Epithelial cell of esophagus (primary cell): ENCODE measurements at regions not wholly inside any gene's neighbourhood (a gene's known extent, or its start where the extent isn't known, plus 50 kb on each side); places are given as distances from the start of the nearest gene placed in this dataset.
A peak's percentile ranks its signal among the peaks of the same experiment; 100 is the strongest.

Experiments used
- DNase-seq: peaks from one replicate; pipeline ENCODE4 v3.0.0; 2010; ENCODE audit warnings: low read depth
- H3K4me3 ChIP-seq: 2 replicates; pipeline ENCODE4 v1.5.1; 2011; ENCODE audit warnings: mild to moderate bottlenecking, low read length, control low read depth
- TF ChIP-seq, protein P1 (sequence below): IDR thresholded peaks from 2 replicates; pipeline ENCODE4 v1.5.1; 2011; ENCODE audit warnings: low read depth, mild to moderate bottlenecking, low read length, control low read depth, inconsistent platforms; ENCODE audit not compliant: insufficient read depth; ENCODE audit errors: missing control alignments

DNA sequence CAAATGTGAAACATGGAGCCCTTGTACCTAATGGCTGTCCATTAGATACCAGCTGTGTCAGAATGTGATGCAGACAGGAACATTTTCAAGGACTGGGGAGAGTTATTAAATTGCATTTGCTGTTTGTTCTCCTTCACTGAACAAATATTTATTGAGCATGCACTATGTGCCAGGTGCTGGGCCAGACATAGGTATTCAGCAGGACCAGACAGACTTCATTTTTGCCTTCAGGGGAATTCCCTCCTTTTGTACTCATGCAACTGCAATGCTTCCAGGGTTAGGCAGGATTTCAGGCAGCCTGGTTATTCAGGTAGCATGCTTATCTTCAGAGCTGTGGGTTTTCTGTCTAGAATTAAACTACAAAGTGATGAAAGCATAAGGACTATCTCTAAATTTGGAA, 64.2 kb upstream of the SMYD2 start:
- TF ChIP-seq, protein P1, sequence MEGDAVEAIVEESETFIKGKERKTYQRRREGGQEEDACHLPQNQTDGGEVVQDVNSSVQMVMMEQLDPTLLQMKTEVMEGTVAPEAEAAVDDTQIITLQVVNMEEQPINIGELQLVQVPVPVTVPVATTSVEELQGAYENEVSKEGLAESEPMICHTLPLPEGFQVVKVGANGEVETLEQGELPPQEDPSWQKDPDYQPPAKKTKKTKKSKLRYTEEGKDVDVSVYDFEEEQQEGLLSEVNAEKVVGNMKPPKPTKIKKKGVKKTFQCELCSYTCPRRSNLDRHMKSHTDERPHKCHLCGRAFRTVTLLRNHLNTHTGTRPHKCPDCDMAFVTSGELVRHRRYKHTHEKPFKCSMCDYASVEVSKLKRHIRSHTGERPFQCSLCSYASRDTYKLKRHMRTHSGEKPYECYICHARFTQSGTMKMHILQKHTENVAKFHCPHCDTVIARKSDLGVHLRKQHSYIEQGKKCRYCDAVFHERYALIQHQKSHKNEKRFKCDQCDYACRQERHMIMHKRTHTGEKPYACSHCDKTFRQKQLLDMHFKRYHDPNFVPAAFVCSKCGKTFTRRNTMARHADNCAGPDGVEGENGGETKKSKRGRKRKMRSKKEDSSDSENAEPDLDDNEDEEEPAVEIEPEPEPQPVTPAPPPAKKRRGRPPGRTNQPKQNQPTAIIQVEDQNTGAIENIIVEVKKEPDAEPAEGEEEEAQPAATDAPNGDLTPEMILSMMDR: no peak
- DNase-seq: peak; percentile 96
- H3K4me3 ChIP-seq: no peak overlapping the region

DNA sequence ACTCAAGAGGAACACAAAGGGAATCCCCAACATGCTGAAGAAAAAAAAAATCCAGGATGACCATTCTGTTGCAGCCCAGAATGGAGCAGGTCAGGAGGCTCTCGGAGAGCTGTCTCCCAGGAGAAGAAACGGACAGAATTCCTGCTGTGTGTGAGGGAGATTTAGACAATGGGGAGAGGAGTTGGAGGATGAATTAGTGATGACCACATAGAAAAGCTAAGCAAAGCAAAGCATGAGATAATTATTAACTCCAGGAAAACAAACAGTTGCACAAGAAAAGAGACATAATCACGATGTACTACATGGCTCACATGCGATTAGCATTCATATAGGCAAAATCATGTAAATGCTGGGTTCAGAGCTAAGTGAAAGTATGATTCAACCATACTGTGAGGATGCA, 61.1 kb upstream of the SMYD2 start:
- TF ChIP-seq, protein P1: no peak
- DNase-seq: no peak
- no peak overlapping the region for H3K4me3 ChIP-seq

DNA sequence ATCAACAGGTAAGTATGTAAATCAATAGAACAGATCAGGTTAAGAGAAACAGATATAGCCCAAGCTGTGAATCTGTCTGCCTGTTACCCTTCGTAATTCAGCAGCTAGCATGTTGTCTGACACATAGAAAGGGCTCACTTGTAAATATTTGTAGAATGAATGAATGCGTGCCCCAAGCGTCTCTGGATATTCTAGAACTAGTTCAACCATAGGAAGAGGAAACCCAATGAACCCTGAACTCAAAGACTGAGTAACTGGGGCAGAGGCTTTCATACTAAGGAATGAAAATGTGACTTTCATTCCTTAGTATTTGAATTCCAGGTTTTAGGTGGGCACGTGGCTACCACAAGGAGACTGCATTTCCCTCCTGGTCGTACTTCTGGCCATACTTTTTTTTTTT, 60.1 kb upstream of the SMYD2 start:
- no peak overlapping the region for H3K4me3 ChIP-seq
- no peak for DNase-seq
- TF ChIP-seq, protein P1: no peak

DNA sequence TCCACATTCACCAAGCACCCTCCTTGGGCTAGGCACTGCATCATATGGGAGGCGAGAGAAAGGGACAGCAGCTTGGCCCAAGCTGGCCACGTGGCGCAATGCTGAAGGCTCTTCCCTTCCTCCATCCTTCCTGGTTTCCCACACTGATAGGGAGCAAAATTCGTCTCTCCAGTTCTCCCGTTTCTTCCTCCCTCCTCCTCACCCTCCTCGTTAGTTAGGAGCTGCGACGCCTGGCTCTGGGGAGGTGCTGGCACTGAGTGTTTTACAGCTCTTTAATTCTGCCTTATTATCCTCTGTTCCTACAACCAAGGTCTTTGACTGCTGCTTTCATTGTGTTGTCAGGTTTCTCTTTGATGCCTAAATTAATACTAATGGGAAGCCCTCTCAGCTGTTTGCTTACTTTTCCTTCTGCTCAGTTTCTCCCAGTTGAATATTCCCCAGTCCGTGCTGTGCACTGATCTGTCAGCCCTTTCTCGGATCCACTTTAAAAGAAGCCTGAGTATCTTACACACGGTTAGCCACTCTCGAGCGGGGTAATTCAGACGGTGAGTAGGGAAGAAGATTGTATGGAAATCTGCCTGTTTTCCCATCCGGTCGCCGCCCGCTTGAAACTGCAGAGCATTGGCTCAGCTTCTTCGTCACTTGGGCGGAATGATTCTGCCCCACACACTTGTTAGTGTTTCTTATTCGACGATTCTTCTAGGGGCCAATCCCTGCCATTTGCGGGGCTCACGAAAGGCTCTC, 56.2 kb upstream of the SMYD2 start:
- peak; percentile 29 for DNase-seq
- TF ChIP-seq, protein P1: no peak
- peak overlapping the region; percentile 0 for H3K4me3 ChIP-seq

DNA sequence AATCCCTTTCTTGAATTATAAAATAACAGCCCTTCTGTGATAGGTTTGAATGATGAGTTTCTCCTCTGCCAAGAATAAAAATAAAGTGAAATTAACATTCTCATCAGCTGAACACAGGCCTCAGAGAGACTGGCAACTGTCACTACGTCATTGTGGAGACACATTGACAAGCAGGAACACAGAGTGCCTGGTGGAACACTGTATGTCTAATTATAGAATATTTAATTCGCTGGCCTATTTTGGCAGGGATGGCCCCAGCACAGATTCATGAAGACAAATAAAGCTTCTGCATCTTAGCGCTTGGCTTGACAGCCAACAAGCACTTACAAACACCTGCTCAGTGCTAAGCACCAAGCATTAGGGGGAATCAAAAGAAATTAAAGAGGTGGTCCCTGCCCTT, 52.0 kb upstream of the SMYD2 start:
- no peak overlapping the region for H3K4me3 ChIP-seq
- no peak for DNase-seq
- TF ChIP-seq, protein P1: no peak

DNA sequence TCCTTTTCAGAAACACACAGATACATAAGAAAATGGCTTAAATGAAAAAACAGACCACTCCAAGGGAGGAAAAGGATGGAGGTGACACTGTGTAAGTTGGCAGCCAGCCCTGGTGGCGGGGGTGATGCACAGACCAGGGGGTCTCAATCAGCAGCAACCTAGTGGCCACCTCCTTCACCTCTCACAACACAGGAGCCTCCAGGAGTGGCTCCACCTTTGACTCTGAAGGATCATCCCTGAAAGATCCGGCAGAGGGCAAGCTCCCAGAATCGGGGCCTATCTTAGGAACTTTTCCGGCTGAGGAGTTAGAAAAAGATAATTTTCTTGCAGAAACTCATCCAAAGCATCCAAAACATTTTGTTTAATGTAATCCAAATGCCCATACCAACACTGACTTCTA, 51.2 kb upstream of the SMYD2 start:
- DNase-seq: no peak
- TF ChIP-seq, protein P1: no peak
- no peak overlapping the region for H3K4me3 ChIP-seq
